ENCODE measurements at regions not wholly inside any gene's neighbourhood (a gene's known extent, or its start where the extent isn't known, plus 50 kb on each side); places are given as distances from the start of the nearest gene placed in this dataset.
"Not testable (repeated sequence)": the region's sequence is repeated elsewhere in the genome, so short reads cannot be mapped to it uniquely, and the experiment has no call there.

GRCh38 chr9:111276431-111277128 is 53.4 kb downstream of the OR2K2 start:
- intact Hi-C loops (cut with DNase I; ENCODE audit: low total_unique reads): no loop called here
- in situ Hi-C loops (cut with MboI; ENCODE audit: low sequenced_read_pairs in 4 of 4): loop anchor here in 2 of 4 donors (25.0 kb wide), 1 partner anchor 214 kb away; no protein-coding TSS in a partner anchor
- no peak for TF ChIP-seq POLR2A (IDR thresholded peaks at IDR 0.05)
- Histone ChIP-seq H3K27ac (no peak overlapping the region), H3K4me3 (no peak overlapping the region), H3K36me3 (no peaks in the 10 kb centered on the region), H3K9me3 (no peaks in the 10 kb centered on the region), H3K27me3 (no peaks in the 10 kb centered on the region), H3K4me1 (no peaks in the 10 kb centered on the region)
- ATAC-seq (no peak), DNase-seq (no peak)

- no peak for TF ChIP-seq POLR2A (IDR thresholded peaks at IDR 0.05)
- TF ChIP-seq CTCF (IDR thresholded peaks at IDR 0.05 in 4 of 5, conservative IDR thresholded peaks at IDR 0.05 in 1 of 5): no peak
- DNase-seq: no peak
- in situ Hi-C loops (cut with MboI; ENCODE audit: low sequenced_read_pairs in 4 of 4): loop anchor here in 2 of 4 donors (25.0 kb wide), 1 partner anchor 212 kb away; no protein-coding TSS in a partner anchor
- no peak overlapping the region for H3K4me3 ChIP-seq
- H3K9me3 ChIP-seq: no peaks in the 10 kb centered on the region
- no peaks in the 10 kb centered on the region for H3K27me3 ChIP-seq
- no peak overlapping the region for H3K27ac ChIP-seq
- no peaks in the 10 kb centered on the region for H3K4me1 ChIP-seq
- intact Hi-C loops (cut with DNase I; ENCODE audit: low total_unique reads): no loop called here
- no peak for ATAC-seq
- H3K36me3 ChIP-seq: no peaks in the 10 kb centered on the region
These were observed 55.3 kb downstream of the OR2K2 start for GRCh38 chr9:111274737-111275136.

GRCh38 chr9:111272581-111272980 is 57.4 kb downstream of the OR2K2 start:
- Histone ChIP-seq H3K9me3 (no peaks in the 10 kb centered on the region), H3K4me3 (no peak overlapping the region), H3K27me3 (no peaks in the 10 kb centered on the region), H3K4me1 (no peaks in the 10 kb centered on the region), H3K36me3 (no peaks in the 10 kb centered on the region), H3K27ac (no peak overlapping the region)
- TF ChIP-seq CTCF (IDR thresholded peaks at IDR 0.05 in 4 of 5, conservative IDR thresholded peaks at IDR 0.05 in 1 of 5): no peak
- TF ChIP-seq POLR2A (IDR thresholded peaks at IDR 0.05): no peak
- ATAC-seq: no peak
- DNase-seq: no peak
- in situ Hi-C loops (cut with MboI; ENCODE audit: low sequenced_read_pairs in 4 of 4): no loop called here
- intact Hi-C loops (cut with DNase I; ENCODE audit: low total_unique reads): no loop called here

GRCh38 chr9:111271481-111272080 is 58.4 kb downstream of the OR2K2 start:
- TF ChIP-seq POLR2A (IDR thresholded peaks at IDR 0.05) (no peak), CTCF (IDR thresholded peaks at IDR 0.05 in 4 of 5, conservative IDR thresholded peaks at IDR 0.05 in 1 of 5) (no peak)
- DNase-seq (no peak), ATAC-seq (no peak)
- H3K4me1 ChIP-seq: no peaks in the 10 kb centered on the region
- no peaks in the 10 kb centered on the region for H3K27me3 ChIP-seq
- no peak overlapping the region for H3K4me3 ChIP-seq
- intact Hi-C loops (cut with DNase I; ENCODE audit: low total_unique reads) (no loop called here), in situ Hi-C loops (cut with MboI; ENCODE audit: low sequenced_read_pairs in 4 of 4) (no loop called here)
- H3K9me3 ChIP-seq: no peaks in the 10 kb centered on the region
- H3K27ac ChIP-seq: no peak overlapping the region
- H3K36me3 ChIP-seq: no peaks in the 10 kb centered on the region

GRCh38 chr9:111271047-111271446 is 59.0 kb downstream of the OR2K2 start:
- in situ Hi-C loops (cut with MboI; ENCODE audit: low sequenced_read_pairs in 4 of 4) (no loop called here), intact Hi-C loops (cut with DNase I; ENCODE audit: low total_unique reads) (no loop called here)
- ATAC-seq (no peak), DNase-seq (no peak)
- H3K36me3 ChIP-seq: no peaks in the 10 kb centered on the region
- TF ChIP-seq CTCF (IDR thresholded peaks at IDR 0.05 in 4 of 5, conservative IDR thresholded peaks at IDR 0.05 in 1 of 5) (no peak), POLR2A (IDR thresholded peaks at IDR 0.05) (no peak)
- H3K27me3 ChIP-seq: no peaks in the 10 kb centered on the region
- H3K4me1 ChIP-seq: no peaks in the 10 kb centered on the region
- no peak overlapping the region for H3K27ac ChIP-seq
- no peaks in the 10 kb centered on the region for H3K9me3 ChIP-seq
- no peak overlapping the region for H3K4me3 ChIP-seq

GRCh38 chr9:111266024-111266423 is 64.0 kb downstream of the OR2K2 start:
- H3K4me3 ChIP-seq; H3K27ac ChIP-seq; DNase-seq; H3K9me3 ChIP-seq; H3K36me3 ChIP-seq; H3K4me1 ChIP-seq; intact Hi-C loops (cut with DNase I; ENCODE audit: low total_unique reads); H3K27me3 ChIP-seq; ATAC-seq: not testable (repeated sequence)
- in situ Hi-C loops (cut with MboI; ENCODE audit: low sequenced_read_pairs in 4 of 4): loop anchor here in 1 of 4 donors (10.0 kb wide), 1 partner anchor 151 kb away; no protein-coding TSS in a partner anchor
